GM12878 (cell line): ENCODE measurements at regions not wholly inside any gene's neighbourhood (a gene's known extent, or its start where the extent isn't known, plus 50 kb on each side); places are given as distances from the start of the nearest gene placed in this dataset.

Experiments used
- ATAC-seq: fragments of 200-7000 bp; cut with Tn5 transposase; 3 replicates; pipeline ENCODE4 v1.9.1; 2020; ENCODE audit warnings: mild to moderate bottlenecking, moderate library complexity
- BruUV-seq: library from RNA; stranded (reverse); fragments of 400-500 nt; replicated peaks from 2 replicates; lab custom pipeline; 2021; lab: Mats Ljungman, UMichigan
- CTCF ChIA-PET: fragments of 300-600 bp; sonication (Branson Sonifier 250); formaldehyde crosslinking; extraction: SDS; loops from one replicate; lab custom pipeline; 2021; ENCODE audit warnings: inconsistent platforms; lab: Yijun Ruan, JAX
- POLR2A ChIA-PET: fragments of 350-600 bp; formaldehyde crosslinking; extraction: SDS; loops from one replicate; lab custom pipeline; 2021; ENCODE audit warnings: inconsistent platforms; lab: Charles Lee
- RAD21 ChIA-PET: fragments of 300-600 bp; sonication (Branson Sonifier 250); formaldehyde crosslinking; loops from one replicate; lab custom pipeline; 2023; ENCODE audit warnings: antibody characterized with exemption; ENCODE audit not compliant: unreplicated experiment; lab: Charles Lee
- SMC1A ChIA-PET: fragments of 300-600 bp; sonication (Branson Sonifier 250); formaldehyde crosslinking; loops from one replicate; lab custom pipeline; 2023; ENCODE audit not compliant: unreplicated experiment, uncharacterized antibody; lab: Charles Lee
- DNase-seq: peaks from one replicate; pipeline ENCODE4 v3.0.0-alpha.2; 2011; ENCODE audit warnings: low read depth, low spot score
- FAIRE-seq: peaks from 3 replicates; lab custom pipeline; 2011; peaks lifted over from hg19 to GRCh38; lab: Jason Lieb, UNC
- H2AFZ ChIP-seq: 2 replicates; pipeline ENCODE4 v1.6.0; 2011; ENCODE audit warnings: low read depth, low read length, control low read depth; ENCODE audit not compliant: control insufficient read depth
- H3K27ac ChIP-seq: 2 replicates; pipeline ENCODE4 v1.5.1; 2011; ENCODE audit warnings: control low read depth; ENCODE audit not compliant: control insufficient read depth, insufficient read depth
- H3K27me3 ChIP-seq, 2 experiments: replicated peaks in 1 of 2; 2 replicates each; pipeline versions ENCODE4 v1.6.0 to v1.6.1; 2011; ENCODE audit warnings: low read length in 1 of 2; ENCODE audit not compliant: control insufficient read depth in 2 of 2, insufficient read depth in 2 of 2
- H3K36me3 ChIP-seq, 2 experiments: 2 replicates each; pipeline ENCODE4 v1.5.1; 2011; ENCODE audit warnings: low read length in 1 of 2; ENCODE audit not compliant: control insufficient read depth in 2 of 2, insufficient read depth in 2 of 2
- H3K4me1 ChIP-seq: 2 replicates; pipeline ENCODE4 v1.6.1; 2011; ENCODE audit warnings: mild to moderate bottlenecking, low read length, moderate library complexity, mixed read lengths; ENCODE audit not compliant: control insufficient read depth, insufficient read depth
- H3K4me2 ChIP-seq: 2 replicates; pipeline ENCODE4 v1.6.0; 2011; ENCODE audit warnings: control low read depth; ENCODE audit not compliant: control insufficient read depth, insufficient read depth
- H3K4me3 ChIP-seq: fragments of 200-600 bp; sonication (generic); 2 replicates; pipeline ENCODE4 v1.5.1; 2016
- H3K79me2 ChIP-seq: 2 replicates; pipeline ENCODE4 v1.6.0; 2011; ENCODE audit warnings: low read length; ENCODE audit not compliant: control insufficient read depth, insufficient read depth
- H3K9ac ChIP-seq: 2 replicates; pipeline ENCODE4 v1.8.0; 2011; ENCODE audit warnings: low read length, control low read depth, mixed read lengths; ENCODE audit not compliant: control insufficient read depth, insufficient read depth
- H3K9me3 ChIP-seq: replicated peaks from 3 replicates; pipeline ENCODE4 v1.5.1; 2011; ENCODE audit warnings: mild to moderate bottlenecking, low read length; ENCODE audit not compliant: control insufficient read depth, insufficient read depth
- H4K20me1 ChIP-seq: 2 replicates; pipeline ENCODE4 v1.6.0; 2011; ENCODE audit not compliant: control insufficient read depth, insufficient read depth
- GATAD2B ChIP-seq: fragments of 450-650 bp; conservative IDR thresholded peaks from 2 replicates; pipeline ENCODE4 v1.6.1; 2017; ENCODE audit warnings: low read depth, mild to moderate bottlenecking, moderate library complexity
- HCFC1 ChIP-seq: fragments of 150-350 bp; IDR thresholded peaks from 2 replicates; pipeline ENCODE4 v1.6.1; 2014; ENCODE audit warnings: low read length
- HDAC6 ChIP-seq: fragments of 200-600 bp; sonication (generic); IDR thresholded peaks from one replicate; pipeline ENCODE4 v1.8.0; 2017; ENCODE audit warnings: antibody characterized with exemption; ENCODE audit not compliant: unreplicated experiment
- NKRF ChIP-seq: fragments of 450-650 bp; conservative IDR thresholded peaks from 2 replicates; pipeline ENCODE4 v1.6.1; 2017; ENCODE audit warnings: mild to moderate bottlenecking, moderate library complexity
- SUZ12 ChIP-seq: fragments of 200-600 bp; sonication (generic); IDR thresholded peaks from one replicate; pipeline ENCODE4 v1.6.1; 2018; ENCODE audit warnings: antibody characterized with exemption, mild to moderate bottlenecking; ENCODE audit not compliant: unreplicated experiment
- WRNIP1 ChIP-seq: IDR thresholded peaks from 2 replicates; pipeline ENCODE4 v1.6.1; 2011; ENCODE audit warnings: low read depth, low read length, improper control_type of control experiment, borderline replicate concordance
- ZNF24 ChIP-seq: fragments of 450-650 bp; IDR thresholded peaks from 2 replicates; pipeline ENCODE4 v1.6.1; 2017; ENCODE audit warnings: antibody characterized with exemption, mild to moderate bottlenecking
- ZNF274 ChIP-seq: IDR thresholded peaks from one replicate; pipeline ENCODE4 v1.8.0; 2011; ENCODE audit not compliant: insufficient read length, insufficient read depth
- WGBS: methylation state at CpG from one replicate; pipeline ENCODE4 v1.1.6; 2016; ENCODE audit warnings: low lambda C conversion rate; ENCODE audit not compliant: insufficient replicate concordance, insufficient coverage; ENCODE audit errors: missing lambda C conversion rate; 5-methylcytosine and 5-hydroxymethylcytosine counted together
- in situ Hi-C: fragments of 300-500 bp; cut with MboI; formaldehyde crosslinking; loops from 9 replicates; pipeline ENCODE4 v1.14.3; 2018; ENCODE audit warnings: mixed read lengths
- intact Hi-C: fragments of 100-400 bp; cut with micrococcal nuclease; formaldehyde crosslinking; loops from one replicate; pipeline ENCODE4 v1.14.2; 2022; ENCODE audit not compliant: unreplicated experiment

- ChIA-PET CTCF (no interaction called here), SMC1A (interaction anchor here (0.5 kb wide), 1 partner anchor 14 kb away, joined by 4 read pairs; no protein-coding TSS in a partner anchor), POLR2A (no interaction called here), RAD21 (no interaction called here)
- ATAC-seq (no peak), FAIRE-seq (no peak), DNase-seq (no peak)
- BruUV-seq: no TSS peak
- Histone ChIP-seq H3K27me3 (no peaks in the 10 kb centered on the region), H3K4me3 (no peak overlapping the region), H3K4me1 (no peaks in the 10 kb centered on the region), H2AFZ (no peak overlapping the region), H3K79me2 (no peaks in the 10 kb centered on the region), H3K9ac (no peak overlapping the region), H3K36me3 (no peaks in the 10 kb centered on the region), H3K9me3 (no peaks in the 10 kb centered on the region), H3K4me2 (no peak overlapping the region), H4K20me1 (no peaks in the 10 kb centered on the region), H3K27ac (no peak overlapping the region)
- in situ Hi-C loops (no loop called here), intact Hi-C loops (no loop called here)
- WGBS: 0% methylated on average over 1 of the region's 1 CpG
- TF ChIP-seq HDAC6: no peak
- no peak for TF ChIP-seq SUZ12
- TF ChIP-seq HCFC1: no peak
- no peak for TF ChIP-seq ZNF24
- TF ChIP-seq GATAD2B: no peak
- TF ChIP-seq NKRF: no peak
- no peak for TF ChIP-seq ZNF274
- TF ChIP-seq WRNIP1: no peak
These were observed 55.3 kb upstream of the KCNH5 start for GRCh38 chr14:63100552-63100951.
